Ovary (tissue), 7 donors: ENCODE measurements at regions not wholly inside any gene's neighbourhood (a gene's known extent, or its start where the extent isn't known, plus 50 kb on each side); places are given as distances from the start of the nearest gene placed in this dataset.
A peak's percentile ranks its signal among the peaks of the same experiment; 100 is the strongest.

ENCODE experiments used
- DNase-seq, 5 donors: peaks; one replicate each; pipeline ENCODE4 v3.0.0-alpha.2; 2019 to 2020
- H3K27ac ChIP-seq, 2 donors: fragments of 200-600 bp; one replicate each; pipeline versions ENCODE4 v1.5.1 to v1.8.0; 2019 to 2022
- H3K27me3 ChIP-seq: fragments of 200-600 bp; one replicate; pipeline ENCODE4 v1.8.0; 2022
- H3K36me3 ChIP-seq: fragments of 200-600 bp; sonication (generic); one replicate; pipeline ENCODE4 v1.5.1; 2019
- H3K4me1 ChIP-seq: one replicate; pipeline ENCODE4 v1.8.1; 2013; ENCODE audit warnings: mild to moderate bottlenecking, moderate library complexity; ENCODE audit not compliant: insufficient read depth
- H3K4me3 ChIP-seq: fragments of 200-600 bp; sonication (generic); one replicate; pipeline ENCODE4 v1.5.1; 2017
- H3K9me3 ChIP-seq, 2 donors: fragments of 200-600 bp in 1 of 2; sonication (generic) in 1 of 2; one replicate each; pipeline versions ENCODE4 v1.5.1 to v1.8.1; 2013 to 2019; ENCODE audit warnings: mild to moderate bottlenecking in 1 of 2, moderate library complexity in 1 of 2
- EP300 ChIP-seq: sonication (generic); formaldehyde crosslinking; IDR thresholded peaks from one replicate; pipeline ENCODE4 v1.6.1; 2017; ENCODE audit warnings: antibody characterized with exemption
- POLR2A ChIP-seq: fragments of 450-650 bp; IDR thresholded peaks from one replicate; pipeline ENCODE4 v1.6.1; 2017; ENCODE audit warnings: antibody characterized with exemption, mild to moderate bottlenecking, moderate library complexity
- WGBS, 3 donors: extraction: QIAGEN DNeasy Blood & Tissue Kit in 1 of 3; methylation state at CpG; one replicate each; pipeline versions ENCODE4 v1.1.5 to v1.1.7; 2013 to 2017; 5-methylcytosine and 5-hydroxymethylcytosine counted together
- intact Hi-C, 4 donors: fragments of 100-400 bp; cut with DNase I; formaldehyde crosslinking; loops; one replicate each; pipeline versions ENCODE4 v1.11.0 to v1.15.1; 2022 to 2023
- TF ChIP-seq, protein P1 (sequence below), 3 donors: fragments of 450-650 bp in 2 of 3; fragments of 200-600 bp in 1 of 3; IDR thresholded peaks; one replicate each; pipeline versions ENCODE4 v1.5.1 to v1.8.0; 2016 to 2022; ENCODE audit warnings: antibody characterized with exemption in 3 of 3, mild to moderate bottlenecking in 1 of 3
- donor health status: DM: no; HTN: no; CAD: no; lungs with moderate emphysema.
- donor health status: DM: no; HTN: no; CAD: no.
- donor health status: Bipolar disorder and iron deficiency.
- donor health status: DM: no; HTN: no; CAD: no.
- donor health status: DM: yes; HTN: yes; CAD: no.

DNA sequence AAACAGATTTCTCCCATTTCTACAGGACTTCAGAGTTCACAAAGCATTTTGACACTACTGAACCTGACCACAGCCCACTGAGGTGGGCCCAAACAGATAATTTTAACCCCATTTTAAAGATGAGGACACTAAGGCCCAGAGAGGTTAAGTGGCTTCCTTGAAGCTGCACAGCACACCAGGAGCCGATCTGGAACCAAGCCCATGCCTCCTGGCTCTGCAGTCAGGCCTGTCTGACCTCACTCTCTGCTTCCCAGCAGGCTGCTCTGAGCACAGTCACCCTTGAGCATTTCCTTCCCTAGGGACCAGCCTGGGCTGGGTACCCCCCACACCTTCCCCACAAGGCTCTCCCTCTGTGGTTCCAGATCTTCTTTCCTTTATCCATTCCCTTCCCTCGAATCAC lies 252.2 kb downstream of the ENGASE start:
- no peak for DNase-seq
- WGBS, 3 donors = 52 to 58% (median 54%) methylated on average over 2 of the region's 2 CpGs

GRCh38 chr17:79325709-79326430 lies 251.2 kb downstream of the ENGASE start:
- Histone ChIP-seq H3K9me3 (no peaks in the 10 kb centered on the region), H3K27ac (no peak overlapping the region), H3K4me3 (no peak overlapping the region), H3K4me1 (no peaks in the 10 kb centered on the region), H3K27me3 (no peaks in the 10 kb centered on the region), H3K36me3 (no peaks in the 10 kb centered on the region)
- WGBS, 3 donors = 12 to 18% (median 15%) methylated on average over 24 of the region's 24 CpGs
- TF ChIP-seq EP300 (no peak), POLR2A (no peak)
- TF ChIP-seq, protein P1, sequence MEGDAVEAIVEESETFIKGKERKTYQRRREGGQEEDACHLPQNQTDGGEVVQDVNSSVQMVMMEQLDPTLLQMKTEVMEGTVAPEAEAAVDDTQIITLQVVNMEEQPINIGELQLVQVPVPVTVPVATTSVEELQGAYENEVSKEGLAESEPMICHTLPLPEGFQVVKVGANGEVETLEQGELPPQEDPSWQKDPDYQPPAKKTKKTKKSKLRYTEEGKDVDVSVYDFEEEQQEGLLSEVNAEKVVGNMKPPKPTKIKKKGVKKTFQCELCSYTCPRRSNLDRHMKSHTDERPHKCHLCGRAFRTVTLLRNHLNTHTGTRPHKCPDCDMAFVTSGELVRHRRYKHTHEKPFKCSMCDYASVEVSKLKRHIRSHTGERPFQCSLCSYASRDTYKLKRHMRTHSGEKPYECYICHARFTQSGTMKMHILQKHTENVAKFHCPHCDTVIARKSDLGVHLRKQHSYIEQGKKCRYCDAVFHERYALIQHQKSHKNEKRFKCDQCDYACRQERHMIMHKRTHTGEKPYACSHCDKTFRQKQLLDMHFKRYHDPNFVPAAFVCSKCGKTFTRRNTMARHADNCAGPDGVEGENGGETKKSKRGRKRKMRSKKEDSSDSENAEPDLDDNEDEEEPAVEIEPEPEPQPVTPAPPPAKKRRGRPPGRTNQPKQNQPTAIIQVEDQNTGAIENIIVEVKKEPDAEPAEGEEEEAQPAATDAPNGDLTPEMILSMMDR (IDR thresholded peaks at IDR 0.05) = no peak
- intact Hi-C loops = no loop called here
- peak in 1 of 5 donors; percentile 41 for DNase-seq

More for the DNA sequence above, 252.2 kb downstream of the ENGASE start:
- H3K9me3 ChIP-seq = no peaks in the 10 kb centered on the region
- TF ChIP-seq POLR2A (no peak), EP300 (no peak)
- TF ChIP-seq, protein P1 (IDR thresholded peaks at IDR 0.05) = no peak
- no peaks in the 10 kb centered on the region for H3K27me3 ChIP-seq
- intact Hi-C loops = no loop called here
- no peaks in the 10 kb centered on the region for H3K36me3 ChIP-seq
- H3K4me1 ChIP-seq = no peaks in the 10 kb centered on the region
- H3K4me3 ChIP-seq = no peak overlapping the region
- H3K27ac ChIP-seq = no peak overlapping the region

DNA sequence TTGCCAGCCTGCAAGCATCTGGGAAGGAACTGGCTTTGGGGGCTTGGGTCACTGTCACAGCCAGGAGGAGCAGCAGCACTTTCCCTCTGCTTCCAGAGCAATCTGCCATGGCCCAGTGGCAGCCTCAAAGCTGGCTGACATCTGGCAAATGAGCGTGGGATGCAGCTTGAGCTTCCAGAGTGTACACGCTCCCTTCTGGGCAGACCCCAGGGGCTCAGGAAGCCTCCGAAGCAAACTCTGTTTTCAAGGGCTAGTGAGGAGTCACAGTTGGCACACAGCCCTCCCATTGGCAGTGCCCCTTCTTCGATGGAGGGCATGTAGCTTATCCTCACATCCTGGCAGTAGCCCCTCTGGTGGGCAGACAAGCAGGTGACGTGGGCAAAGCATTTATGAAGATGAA lies 249.6 kb downstream of the ENGASE start:
- TF ChIP-seq EP300 (no peak), POLR2A (no peak)
- TF ChIP-seq, protein P1 (IDR thresholded peaks at IDR 0.05) = no peak
- H3K36me3 ChIP-seq = no peaks in the 10 kb centered on the region
- H3K27me3 ChIP-seq = no peaks in the 10 kb centered on the region
- H3K4me3 ChIP-seq = no peak overlapping the region
- no peaks in the 10 kb centered on the region for H3K4me1 ChIP-seq
- intact Hi-C loops = no loop called here
- H3K9me3 ChIP-seq = no peaks in the 10 kb centered on the region
- DNase-seq = no peak
- no peak overlapping the region for H3K27ac ChIP-seq
- WGBS, 3 donors = 54 to 55% (median 54%) methylated on average over 5 of the region's 5 CpGs

DNA sequence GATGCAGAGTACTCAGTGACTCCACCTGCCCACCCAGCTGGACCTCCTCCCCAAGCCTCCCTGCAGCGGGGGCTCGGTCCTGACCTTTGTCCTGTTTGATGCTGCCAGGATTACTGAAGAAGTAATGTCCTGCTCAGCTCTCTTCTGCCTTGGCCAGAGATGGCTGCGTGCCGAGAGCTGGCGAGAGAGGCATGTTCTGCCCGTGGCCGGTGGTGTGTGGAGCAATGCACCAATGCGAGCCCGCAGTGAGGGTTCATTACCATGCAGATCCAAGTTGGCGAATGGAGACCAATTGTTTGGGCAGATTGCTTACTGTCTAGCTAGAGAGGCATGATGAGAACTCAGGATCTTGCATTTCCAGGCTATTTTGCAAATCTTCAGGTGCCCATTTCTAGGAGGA lies 248.9 kb downstream of the ENGASE start:
- H3K4me3 ChIP-seq = no peak overlapping the region
- 73 to 77% (median 74%) methylated on average over 10 of the region's 10 CpGs for WGBS, 3 donors

More for the DNA sequence above, 248.9 kb downstream of the ENGASE start:
- no peak for DNase-seq
- Histone ChIP-seq H3K4me1 (no peaks in the 10 kb centered on the region), H3K36me3 (no peaks in the 10 kb centered on the region), H3K27ac (no peak overlapping the region), H3K27me3 (no peaks in the 10 kb centered on the region), H3K9me3 (no peaks in the 10 kb centered on the region)
- intact Hi-C loops = no loop called here
- TF ChIP-seq POLR2A (no peak), EP300 (no peak)
- TF ChIP-seq, protein P1 (IDR thresholded peaks at IDR 0.05) = no peak
